ENCODE measurements at regions not wholly inside any gene's neighbourhood (a gene's known extent, or its start where the extent isn't known, plus 50 kb on each side); places are given as distances from the start of the nearest gene placed in this dataset.

GRCh38 chr6:133632206-133632605, 256.7 kb upstream of the TCF21 start:
- DNase-seq = no peak

- DNase-seq = no peak
Observed at GRCh38 chr6:133632906-133633305, 256.0 kb upstream of the TCF21 start.

- DNase-seq = no peak
Observed at GRCh38 chr6:133634474-133634873, 254.4 kb upstream of the TCF21 start.

- DNase-seq = no peak
Observed at GRCh38 chr6:133635447-133635846, 253.5 kb upstream of the TCF21 start.

GRCh38 chr6:133637436-133637835, 251.5 kb upstream of the TCF21 start:
- DNase-seq = no peak

GRCh38 chr6:133637874-133638273, 251.0 kb upstream of the TCF21 start:
- DNase-seq = no peak

- DNase-seq = no peak
Observed at GRCh38 chr6:133641104-133641503, 247.8 kb upstream of the TCF21 start.

GRCh38 chr6:133644548-133644891, 244.4 kb upstream of the TCF21 start:
- DNase-seq = no peak

- DNase-seq = no peak
Observed at GRCh38 chr6:133644892-133645619, 243.9 kb upstream of the TCF21 start.

GRCh38 chr6:133645966-133646740, 242.8 kb upstream of the TCF21 start:
- DNase-seq = no peak

- DNase-seq = no peak
Observed at GRCh38 chr6:133648581-133648980, 240.3 kb upstream of the TCF21 start.

- DNase-seq = no peak
Observed at GRCh38 chr6:133671376-133671775, 217.5 kb upstream of the TCF21 start.

- no peak for DNase-seq
Observed at GRCh38 chr6:133673056-133673455, 215.9 kb upstream of the TCF21 start.

- no peak for DNase-seq
Observed at GRCh38 chr6:133674661-133675060, 214.3 kb upstream of the TCF21 start.

GRCh38 chr6:133680994-133681393, 207.9 kb upstream of the TCF21 start:
- DNase-seq = no peak

- no peak for DNase-seq
Observed at GRCh38 chr6:133681891-133682290, 207.0 kb upstream of the TCF21 start.

GRCh38 chr6:133682506-133683307, 206.2 kb upstream of the TCF21 start:
- DNase-seq = no peak

- DNase-seq = no peak
Observed at GRCh38 chr6:133683308-133683580, 205.7 kb upstream of the TCF21 start.

- no peak for DNase-seq
Observed at GRCh38 chr6:133683606-133684005, 205.3 kb upstream of the TCF21 start.

- no peak for DNase-seq
Observed at GRCh38 chr6:133688705-133689492, 200.0 kb upstream of the TCF21 start.

GRCh38 chr6:133689863-133690262, 199.1 kb upstream of the TCF21 start:
- no peak for DNase-seq

- no peak for DNase-seq
Observed at GRCh38 chr6:133693565-133693964, 195.3 kb upstream of the TCF21 start.

GRCh38 chr6:133697185-133697584, 191.7 kb upstream of the TCF21 start:
- no peak for DNase-seq

All from NCI-H2029 treated with DMSO at 0.1 percent for 48 hours (cell line).